ENCODE measurements at regions not wholly inside any gene's neighbourhood (a gene's known extent, or its start where the extent isn't known, plus 50 kb on each side); places are given as distances from the start of the nearest gene placed in this dataset.
"Not testable (repeated sequence)": the region's sequence is repeated elsewhere in the genome, so short reads cannot be mapped to it uniquely, and the experiment has no call there.

GRCh38 chr6:49121970-49122369 lies 341.1 kb downstream of the MMUT start:
- Mint-ChIP-seq H3K27ac (no peak overlapping the region), H3K4me3 (no peak overlapping the region), H3K36me3 (ENCODE audit: low read depth) (no peaks in the 10 kb centered on the region), H3K27me3 (ENCODE audit: low read depth, poor library complexity) (no peaks in the 10 kb centered on the region), H3K9me3 (no peaks in the 10 kb centered on the region), H3K4me1 (peaks cover 6% of the 10 kb centered on the region)
- no peak for TF ChIP-seq CTCF (IDR thresholded peaks at IDR 0.05)
- no peak for DNase-seq

GRCh38 chr6:49118478-49118877 lies 344.6 kb downstream of the MMUT start:
- no peak for DNase-seq
- Mint-ChIP-seq H3K36me3 (ENCODE audit: low read depth) (no peaks in the 10 kb centered on the region), H3K27ac (no peak overlapping the region), H3K27me3 (ENCODE audit: low read depth, poor library complexity) (peaks cover 2% of the 10 kb centered on the region), H3K4me3 (no peak overlapping the region), H3K9me3 (no peaks in the 10 kb centered on the region), H3K4me1 (peaks cover 3% of the 10 kb centered on the region)
- no peak for TF ChIP-seq CTCF (IDR thresholded peaks at IDR 0.05)

GRCh38 chr6:49110916-49111315 lies 352.1 kb downstream of the MMUT start:
- Mint-ChIP-seq H3K36me3 (ENCODE audit: low read depth) (no peaks in the 10 kb centered on the region), H3K27me3 (ENCODE audit: low read depth, poor library complexity) (peaks cover 2% of the 10 kb centered on the region), H3K4me3 (no peak overlapping the region), H3K4me1 (peaks cover 8% of the 10 kb centered on the region), H3K27ac (no peak overlapping the region), H3K9me3 (no peaks in the 10 kb centered on the region)
- TF ChIP-seq CTCF (IDR thresholded peaks at IDR 0.05): no peak
- DNase-seq: no peak

- not testable (repeated sequence) for DNase-seq; H3K27me3 Mint-ChIP-seq (ENCODE audit: low read depth, poor library complexity); H3K4me1 Mint-ChIP-seq; H3K27ac Mint-ChIP-seq; H3K36me3 Mint-ChIP-seq (ENCODE audit: low read depth); H3K4me3 Mint-ChIP-seq
- peaks cover 38% of the 10 kb centered on the region for H3K9me3 Mint-ChIP-seq
Observed at GRCh38 chr6:49097664-49098063, 365.4 kb downstream of the MMUT start.

- no peak for DNase-seq
- H3K4me3 Mint-ChIP-seq: no peak overlapping the region
- H3K27me3 Mint-ChIP-seq (ENCODE audit: low read depth, poor library complexity): no peaks in the 10 kb centered on the region
- H3K36me3 Mint-ChIP-seq (ENCODE audit: low read depth): no peaks in the 10 kb centered on the region
- no peaks in the 10 kb centered on the region for H3K4me1 Mint-ChIP-seq
- peaks cover 38% of the 10 kb centered on the region for H3K9me3 Mint-ChIP-seq
- no peak for TF ChIP-seq CTCF (IDR thresholded peaks at IDR 0.05)
- H3K27ac Mint-ChIP-seq: no peak overlapping the region
Observed at GRCh38 chr6:49097116-49097515, 365.9 kb downstream of the MMUT start.

- no peaks in the 10 kb centered on the region for H3K36me3 Mint-ChIP-seq (ENCODE audit: low read depth)
- no peaks in the 10 kb centered on the region for H3K4me1 Mint-ChIP-seq
- TF ChIP-seq CTCF (IDR thresholded peaks at IDR 0.05): no peak
- no peak for DNase-seq
- H3K27me3 Mint-ChIP-seq (ENCODE audit: low read depth, poor library complexity): no peaks in the 10 kb centered on the region
- H3K9me3 Mint-ChIP-seq: no peaks in the 10 kb centered on the region
- no peak overlapping the region for H3K27ac Mint-ChIP-seq
- no peak overlapping the region for H3K4me3 Mint-ChIP-seq
Observed at GRCh38 chr6:49088631-49089030, 374.4 kb downstream of the MMUT start.
